HG03196 (cell line): ENCODE measurements at regions not wholly inside any gene's neighbourhood (a gene's known extent, or its start where the extent isn't known, plus 50 kb on each side); places are given as distances from the start of the nearest gene placed in this dataset.

ENCODE experiments used
- ATAC-seq: cut with Tn5 transposase; IDR thresholded peaks from one replicate; pipeline ENCODE4 v1.9.1; 2021; ENCODE audit not compliant: unreplicated experiment

DNA sequence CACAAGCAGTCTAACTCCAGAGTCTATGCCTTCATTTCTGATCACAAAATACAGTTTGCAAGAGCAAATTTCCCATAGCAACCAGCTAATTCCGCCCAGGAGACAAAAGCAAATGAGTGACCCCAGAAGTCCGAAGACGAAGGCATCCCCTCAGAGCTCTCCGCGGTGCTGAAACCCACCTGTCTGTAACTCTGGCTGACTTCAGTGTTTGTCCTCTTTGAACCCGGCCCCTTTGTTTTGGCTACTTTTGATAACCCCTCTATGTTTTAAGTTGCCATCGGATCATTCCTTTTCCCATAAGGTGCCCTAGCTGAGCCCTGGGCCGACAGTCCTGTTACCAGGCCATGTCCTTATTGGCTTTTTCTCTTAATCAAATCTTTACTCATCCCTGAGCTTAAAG is 515.8 kb downstream of the PTPRU start:
- no peak for ATAC-seq

DNA sequence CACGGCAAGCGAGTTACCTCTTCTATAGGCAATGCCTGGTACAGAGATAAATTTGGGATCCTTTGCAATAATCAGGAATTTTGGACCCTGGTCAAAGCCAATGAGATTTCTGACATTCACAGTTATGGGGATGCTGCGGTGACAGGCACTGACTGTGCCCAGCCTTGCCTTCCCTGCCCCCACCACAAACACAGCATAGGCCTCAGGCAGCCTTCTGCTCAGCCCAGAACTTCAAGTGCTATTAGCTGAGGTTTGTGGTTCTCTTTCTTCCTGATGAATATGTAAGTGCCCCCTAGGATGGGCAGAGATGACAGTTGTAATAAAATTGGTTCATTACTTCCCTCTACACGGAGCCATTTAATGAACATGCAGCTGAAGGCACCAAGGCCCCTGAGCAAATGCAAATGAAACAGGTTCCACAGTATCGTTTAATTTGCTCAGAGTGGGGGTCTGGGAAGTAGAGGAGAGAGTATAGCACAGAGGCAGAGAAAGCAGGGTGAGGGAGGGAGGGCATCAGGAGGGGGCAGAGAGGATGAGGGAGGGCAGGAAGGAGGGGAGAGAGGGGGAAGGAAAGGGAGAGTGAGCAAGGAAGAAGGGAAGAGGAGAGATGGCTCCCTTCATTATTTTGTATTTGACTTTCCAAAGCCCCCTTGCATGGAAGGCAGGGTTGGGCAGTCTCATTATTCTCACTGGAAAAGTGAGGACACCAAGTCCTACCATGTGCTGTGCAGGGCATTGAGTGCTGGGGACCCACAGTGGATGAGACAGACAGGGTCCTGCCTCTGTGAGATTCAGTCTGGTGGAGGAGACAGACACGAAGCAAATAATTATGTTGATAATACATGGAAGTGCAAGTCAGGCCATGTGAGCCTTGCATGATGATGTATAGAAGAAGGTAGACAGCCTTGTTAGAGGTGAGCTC is 513.0 kb downstream of the PTPRU start:
- no peak for ATAC-seq

DNA sequence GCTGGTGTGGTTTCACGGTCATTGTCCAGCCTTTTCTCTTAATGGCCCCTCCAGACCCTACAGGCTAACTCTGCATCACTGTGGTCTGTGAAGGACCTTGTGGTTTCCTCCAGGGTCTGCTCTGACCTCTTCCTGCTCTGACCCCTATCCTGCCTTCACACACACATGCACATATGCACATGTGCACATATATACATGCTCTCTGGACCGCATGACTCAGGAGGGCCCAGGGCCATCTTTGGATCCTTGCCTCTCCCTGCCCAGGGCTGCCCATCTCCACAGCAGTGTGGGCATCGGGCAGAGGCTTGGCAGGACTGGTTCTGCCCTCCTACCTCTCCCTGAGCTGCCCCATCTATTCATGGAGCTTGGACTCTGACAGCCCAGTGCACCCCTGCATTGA is 510.9 kb downstream of the PTPRU start:
- ATAC-seq: no peak

DNA sequence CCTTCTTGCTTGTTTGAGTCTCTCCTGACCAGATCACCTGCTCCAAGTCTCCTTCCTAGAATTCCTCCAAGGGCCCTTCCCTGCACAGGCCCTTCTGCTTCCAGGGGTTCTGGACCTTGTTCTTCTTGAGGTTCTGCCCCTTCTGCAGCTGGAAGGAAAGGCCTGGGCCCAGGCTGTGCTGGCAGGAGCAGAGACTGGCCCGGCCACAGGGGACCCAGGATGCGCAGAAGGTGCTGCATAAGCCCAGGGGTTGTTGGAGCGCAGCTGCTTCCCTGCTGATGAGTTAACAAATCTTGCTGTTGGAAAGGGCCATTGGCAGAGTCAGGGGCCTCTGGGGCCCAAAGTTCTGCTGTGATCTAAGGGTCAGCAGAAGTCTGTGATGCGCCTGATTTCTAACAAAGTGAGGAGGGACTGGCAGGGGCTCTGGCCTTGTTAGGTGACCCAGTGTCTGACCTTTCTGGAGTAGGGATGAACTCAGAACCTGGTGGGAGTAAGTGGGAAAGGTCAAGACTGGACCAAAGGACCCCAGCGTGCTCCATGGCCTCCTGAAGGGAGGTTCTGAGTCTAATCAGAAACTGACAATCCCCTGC is 509.8 kb downstream of the PTPRU start:
- ATAC-seq: no peak

- no peak for ATAC-seq
These were observed 508.6 kb downstream of the PTPRU start for GRCh38 chr1:29744684-29745490.

DNA sequence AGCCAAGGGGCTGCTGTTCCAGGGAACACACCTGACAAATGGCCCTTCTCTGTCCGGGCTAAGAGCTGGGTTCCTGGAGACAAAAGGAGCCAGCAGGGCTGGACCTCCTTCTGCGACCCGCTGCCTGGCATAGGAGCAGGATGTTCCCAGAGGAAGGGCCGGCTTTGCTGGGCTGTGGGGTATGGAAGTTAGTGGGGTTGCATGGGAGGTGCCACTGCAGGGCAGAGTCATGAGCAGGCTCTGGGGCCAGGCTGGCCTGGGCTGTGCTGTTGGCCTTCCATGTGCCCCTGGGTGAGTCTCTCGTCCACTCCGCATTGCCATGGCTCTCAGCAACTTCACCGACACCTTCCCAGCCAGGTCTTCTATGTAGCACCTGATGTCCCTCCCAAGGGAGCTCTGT is 507.6 kb downstream of the PTPRU start:
- ATAC-seq: no peak

DNA sequence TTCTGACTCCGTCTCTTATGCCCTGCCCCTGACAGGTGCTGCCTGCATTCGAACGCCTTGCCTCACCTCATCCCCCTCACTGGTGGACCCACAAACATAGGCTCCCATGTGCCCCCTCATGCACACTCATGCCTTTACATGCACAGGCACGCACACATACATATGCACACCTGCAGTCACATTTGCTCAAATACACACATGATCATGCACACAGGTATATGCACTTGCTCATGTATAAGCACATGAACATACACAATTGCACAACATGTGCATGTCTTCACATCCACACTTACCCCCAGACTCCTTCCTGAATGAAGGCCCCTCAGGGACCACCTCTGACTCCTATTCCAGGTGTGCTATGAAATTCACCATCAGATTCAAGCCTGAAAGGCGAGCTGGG is 506.9 kb downstream of the PTPRU start:
- no peak for ATAC-seq

- no peak for ATAC-seq
These were observed 502.9 kb downstream of the PTPRU start for GRCh38 chr1:29739176-29739575.

- no peak for ATAC-seq
These were observed 500.4 kb downstream of the PTPRU start for GRCh38 chr1:29736582-29737188.

- ATAC-seq: no peak
These were observed 496.1 kb downstream of the PTPRU start for GRCh38 chr1:29732453-29732852.

GRCh38 chr1:29730623-29731022 is 494.3 kb downstream of the PTPRU start:
- ATAC-seq: no peak

DNA sequence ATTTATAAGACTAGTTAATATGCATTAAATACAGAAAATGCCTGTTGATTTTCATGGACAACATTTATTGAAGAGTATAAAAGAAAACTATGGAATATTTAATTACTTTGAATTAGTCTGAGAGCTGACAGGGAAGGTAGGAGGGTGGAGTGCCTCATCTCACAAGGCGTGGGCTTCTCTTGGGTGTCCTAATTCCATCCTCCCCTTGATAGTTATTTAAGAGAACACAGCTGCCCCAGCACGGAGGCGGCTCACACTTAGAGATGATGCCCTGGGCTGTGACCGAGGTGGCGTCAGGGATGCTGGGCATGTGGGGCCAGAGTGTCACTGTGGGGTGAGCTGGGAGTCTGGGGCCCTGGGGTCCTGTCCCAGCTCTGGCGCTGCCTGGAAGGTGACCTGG is 493.0 kb downstream of the PTPRU start:
- no peak for ATAC-seq

DNA sequence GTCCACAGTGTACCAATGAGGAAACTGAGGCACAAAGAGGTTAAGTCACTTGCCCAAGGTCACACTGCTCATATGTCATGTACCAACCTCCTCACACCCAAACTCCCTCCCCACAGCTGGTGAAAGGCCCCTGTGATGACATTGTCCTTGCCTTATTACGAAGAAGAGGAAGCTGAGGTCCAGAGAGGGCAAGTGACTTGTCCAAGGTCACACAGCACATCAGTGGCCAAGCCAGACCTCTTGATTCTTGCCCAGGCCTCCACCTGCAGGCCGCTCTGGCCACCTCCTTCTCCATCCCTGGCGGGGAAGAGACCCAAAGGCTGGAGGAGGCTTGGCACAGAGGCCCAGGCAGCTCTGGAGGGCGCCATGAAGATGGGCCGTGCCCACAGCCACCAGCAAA is 492.4 kb downstream of the PTPRU start:
- ATAC-seq: no peak

DNA sequence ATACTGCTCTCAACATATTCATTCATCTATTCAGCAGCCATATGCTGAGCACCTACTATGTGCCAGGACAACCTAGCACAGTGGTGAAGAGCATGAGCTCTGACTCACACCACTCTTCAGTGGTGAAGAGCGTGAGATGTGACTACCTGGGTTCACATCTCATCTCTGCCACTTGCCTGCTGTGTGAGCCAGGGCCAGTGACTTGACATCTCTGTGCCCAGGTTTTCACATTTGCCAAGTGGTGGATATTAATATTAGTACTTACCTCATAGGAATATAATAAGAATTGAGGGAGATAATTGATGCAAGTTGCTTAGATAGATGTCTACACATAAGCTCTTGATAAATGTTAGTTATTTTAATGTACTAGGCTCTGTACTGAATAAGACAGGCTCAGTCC is 488.9 kb downstream of the PTPRU start:
- ATAC-seq: no peak

DNA sequence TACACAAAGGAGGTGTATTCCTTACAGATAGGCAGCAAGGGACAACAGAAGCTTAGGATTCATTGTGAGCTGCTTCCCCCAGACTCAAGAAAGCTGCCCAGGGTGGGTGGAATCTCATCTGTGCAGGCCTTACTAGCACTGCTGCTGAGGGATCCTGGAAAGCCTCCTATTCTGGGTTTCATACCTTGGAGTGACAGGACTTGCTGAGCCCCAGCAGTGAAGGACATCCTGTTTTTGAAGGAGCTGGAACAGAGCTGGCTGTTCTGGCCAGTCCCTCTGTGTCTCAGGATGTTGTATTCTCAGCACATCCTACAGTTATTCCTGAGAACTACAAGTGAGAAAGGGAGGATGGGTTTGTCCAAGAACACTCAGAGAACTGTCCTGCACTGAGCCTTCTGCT is 486.3 kb downstream of the PTPRU start:
- ATAC-seq: no peak

DNA sequence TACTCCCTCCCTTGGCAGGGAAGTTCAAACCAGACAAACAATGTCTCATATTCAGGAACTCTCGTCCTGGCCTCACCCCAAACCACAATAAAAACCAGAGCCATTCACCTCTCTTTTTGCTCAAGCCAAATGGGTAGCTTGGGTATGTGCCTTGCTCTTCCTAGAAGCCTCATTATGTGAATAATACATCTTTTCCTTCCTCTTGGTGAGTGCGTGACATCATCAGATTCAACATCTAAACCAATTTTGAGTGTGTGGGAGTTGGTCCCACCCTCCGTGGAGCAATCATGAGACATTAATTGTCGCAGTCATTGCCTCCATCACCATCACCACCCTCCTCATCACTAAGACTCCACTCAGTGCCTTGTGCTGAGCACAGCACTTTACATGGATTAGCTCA is 482.9 kb downstream of the PTPRU start:
- ATAC-seq: no peak

DNA sequence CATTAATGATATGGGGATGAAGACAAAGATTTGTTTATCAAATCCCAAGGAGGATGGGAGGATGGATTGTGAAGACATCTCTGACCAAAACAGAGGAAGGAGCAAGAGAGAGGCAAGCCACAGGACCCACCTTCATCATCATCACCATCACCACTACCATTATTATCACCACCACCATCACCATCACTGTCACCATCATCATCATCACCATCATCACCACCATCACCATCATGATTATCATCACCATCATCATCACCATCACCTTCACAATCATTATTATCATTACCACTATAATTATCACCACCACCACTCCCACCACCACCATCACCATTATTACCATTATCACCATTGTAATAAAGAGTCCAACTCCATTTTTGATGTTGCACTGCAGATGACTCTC is 482.5 kb downstream of the PTPRU start:
- no peak for ATAC-seq

DNA sequence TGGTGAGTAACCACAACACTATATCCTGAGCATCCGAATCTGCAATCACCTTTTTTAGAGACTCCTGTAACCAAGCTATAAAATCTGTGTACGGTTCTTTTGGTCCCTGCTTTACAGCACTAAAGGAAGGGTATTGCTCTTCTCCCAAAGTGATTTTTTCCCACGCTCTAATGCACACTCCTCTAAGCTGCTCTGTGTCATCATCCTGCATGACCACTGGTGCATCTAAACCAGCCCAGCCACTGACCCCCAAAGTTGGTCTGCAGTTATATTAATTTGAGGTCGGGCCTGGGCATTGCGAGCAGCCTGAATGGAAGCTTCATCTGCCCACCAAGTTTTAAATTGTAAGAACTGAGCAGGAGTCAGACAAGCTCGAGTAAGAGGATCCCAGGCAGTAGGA is 480.0 kb downstream of the PTPRU start:
- no peak for ATAC-seq

DNA sequence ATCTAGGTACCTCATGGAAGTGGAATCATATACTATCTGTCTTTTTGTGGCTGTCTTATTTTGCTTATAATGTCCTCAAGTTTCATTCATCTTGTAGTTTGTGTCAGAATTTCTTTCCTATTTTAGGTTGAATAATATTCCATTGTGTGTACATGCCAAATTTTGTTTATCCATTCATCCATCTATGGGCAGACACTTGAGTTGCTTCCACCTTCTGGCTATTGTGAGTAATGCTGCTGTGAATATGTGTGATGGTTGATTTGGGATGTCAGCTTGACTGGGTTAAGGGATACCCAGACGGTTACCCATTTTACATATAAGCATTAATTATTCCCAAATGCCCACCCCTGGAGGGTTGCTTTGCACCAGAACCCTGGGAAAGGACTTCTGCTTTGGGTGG is 477.5 kb downstream of the PTPRU start:
- no peak for ATAC-seq

DNA sequence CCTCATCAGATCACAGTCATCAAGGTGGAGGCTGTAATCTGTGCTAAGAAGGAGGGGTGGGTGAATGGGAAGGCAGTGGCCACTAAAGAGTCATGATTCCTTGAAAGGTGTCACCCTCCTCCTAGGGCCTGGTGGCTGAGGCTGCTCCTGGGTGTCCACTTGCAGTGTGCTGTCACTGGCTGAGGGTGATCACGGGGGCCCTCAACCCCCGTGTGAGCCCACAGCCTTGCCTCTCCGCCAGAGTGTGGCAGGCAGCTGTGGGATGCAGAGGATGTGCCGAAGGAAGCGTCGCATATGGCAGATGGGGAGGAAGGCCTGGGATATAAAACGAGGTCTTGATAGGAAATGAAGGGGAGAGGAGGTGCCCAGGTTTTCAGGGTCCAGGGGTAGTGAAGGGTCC is 476.5 kb downstream of the PTPRU start:
- ATAC-seq: no peak

GRCh38 chr1:29712284-29712651 is 475.9 kb downstream of the PTPRU start:
- ATAC-seq: no peak
